ENCODE measurements at regions not wholly inside any gene's neighbourhood (a gene's known extent, or its start where the extent isn't known, plus 50 kb on each side); places are given as distances from the start of the nearest gene placed in this dataset.

- TF ChIP-seq GABPA (IDR thresholded peaks at IDR 0.05 in 1 of 2, conservative IDR thresholded peaks at IDR 0.05 in 1 of 2): no peak
- no peak for TF ChIP-seq CTCF (IDR thresholded peaks at IDR 0.05; ENCODE audit: low read depth, low read length, missing input control)
- TF ChIP-seq, protein P1, sequence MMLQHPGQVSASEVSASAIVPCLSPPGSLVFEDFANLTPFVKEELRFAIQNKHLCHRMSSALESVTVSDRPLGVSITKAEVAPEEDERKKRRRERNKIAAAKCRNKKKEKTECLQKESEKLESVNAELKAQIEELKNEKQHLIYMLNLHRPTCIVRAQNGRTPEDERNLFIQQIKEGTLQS (IDR thresholded peaks at IDR 0.05): no peak
- no peak for TF ChIP-seq SP1 (IDR thresholded peaks at IDR 0.05)
- TF ChIP-seq, protein P2, sequence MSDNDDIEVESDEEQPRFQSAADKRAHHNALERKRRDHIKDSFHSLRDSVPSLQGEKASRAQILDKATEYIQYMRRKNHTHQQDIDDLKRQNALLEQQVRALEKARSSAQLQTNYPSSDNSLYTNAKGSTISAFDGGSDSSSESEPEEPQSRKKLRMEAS (IDR thresholded peaks at IDR 0.05): no peak
Observed at GRCh38 chrX:145475725-145476124, 228.4 kb downstream of the SPANXN1 start.
